ENCODE measurements at regions not wholly inside any gene's neighbourhood (a gene's known extent, or its start where the extent isn't known, plus 50 kb on each side); places are given as distances from the start of the nearest gene placed in this dataset.

DNA sequence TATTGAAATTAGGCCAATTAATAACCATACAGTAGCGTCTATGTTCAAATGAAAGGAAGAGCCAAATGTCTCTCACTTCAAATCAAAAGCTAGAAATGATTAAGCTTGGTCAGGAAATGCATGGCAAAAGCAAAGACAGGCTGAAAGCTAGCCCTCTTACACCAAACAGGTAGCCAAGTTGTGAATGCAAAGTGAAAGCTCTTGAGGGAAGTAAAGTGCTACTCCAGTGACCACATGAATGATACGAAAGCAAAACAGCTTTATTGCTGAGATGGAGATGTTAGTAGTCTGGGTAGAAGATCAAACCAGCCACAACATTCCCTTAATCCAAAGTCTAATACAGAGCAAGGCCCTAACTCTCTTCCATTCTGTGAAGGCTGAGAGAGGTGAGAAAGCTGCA is 123.8 kb downstream of the TEX36 start:
- no peak for TF ChIP-seq NRF1 (conservative IDR thresholded peaks at IDR 0.05; ENCODE audit: low read depth, low read length)
- no peak for TF ChIP-seq NFIC (IDR thresholded peaks at IDR 0.05; ENCODE audit: low read depth, low read length)
